OCI-LY3 (cell line): ENCODE measurements at regions not wholly inside any gene's neighbourhood (a gene's known extent, or its start where the extent isn't known, plus 50 kb on each side); places are given as distances from the start of the nearest gene placed in this dataset.

Experiments
- H2AFZ ChIP-seq: fragments of 200-600, 300-600 bp; shearing (Covaris generic); 2 replicates; pipeline ENCODE4 v1.6.0; 2014; ENCODE audit warnings: antibody characterized with exemption, low read depth, low read length
- H3K27ac ChIP-seq: fragments of 200-600, 300-600 bp; sonication (generic); 2 replicates; pipeline ENCODE4 v1.5.1; 2014; ENCODE audit warnings: mild to moderate bottlenecking, low read length, moderate library complexity, mixed read lengths
- H3K27me3 ChIP-seq: fragments of 200-600, 300-600 bp; sonication (generic); 2 replicates; pipeline ENCODE4 v1.6.1; 2014; ENCODE audit warnings: low read depth, low read length, mixed read lengths
- H3K36me3 ChIP-seq: fragments of 200-600, 300-600 bp; sonication (generic); replicated peaks from 2 replicates; pipeline ENCODE3; 2014; ENCODE audit warnings: low read depth, low read length, mixed read lengths
- H3K4me1 ChIP-seq: fragments of 300-600, 200-600 bp; sonication (generic); 2 replicates; pipeline ENCODE4 v1.6.1; 2014; ENCODE audit warnings: low read length, mixed read lengths
- H3K4me2 ChIP-seq: fragments of 200-600, 300-600 bp; sonication (generic); 2 replicates; pipeline ENCODE4 v1.6.1; 2014; ENCODE audit warnings: low read length, mixed read lengths
- H3K4me3 ChIP-seq: fragments of 300-600, 200-600 bp; sonication (generic); 2 replicates; pipeline ENCODE4 v1.5.1; 2014; ENCODE audit warnings: antibody characterized with exemption, mild to moderate bottlenecking, low read length, moderate library complexity
- H3K79me2 ChIP-seq: fragments of 300-600, 200-600 bp; shearing (Covaris generic); 2 replicates; pipeline ENCODE4 v1.6.1; 2014; ENCODE audit warnings: mild to moderate bottlenecking, low read length, mixed read lengths
- H3K9ac ChIP-seq: fragments of 300-600, 200-600 bp; shearing (Covaris generic); 2 replicates; pipeline ENCODE4 v1.6.0; 2014; ENCODE audit warnings: mild to moderate bottlenecking, low read length, moderate library complexity
- H3K9me3 ChIP-seq: fragments of 200-600, 300-600 bp; shearing (Covaris generic); 2 replicates; pipeline ENCODE4 v1.6.1; 2014; ENCODE audit warnings: low read length, mixed read lengths; ENCODE audit not compliant: insufficient read depth
- H4K20me1 ChIP-seq: fragments of 200-600, 300-600 bp; sonication (generic); 2 replicates; pipeline ENCODE4 v1.6.1; 2016; ENCODE audit warnings: low read length, mixed read lengths; ENCODE audit not compliant: insufficient read depth
- CTCF ChIP-seq: fragments of 200-600, 300-600 bp; sonication (generic); IDR thresholded peaks from 2 replicates; pipeline ENCODE4 v1.5.1; 2014; ENCODE audit warnings: antibody characterized with exemption, low read length, low read depth
- EZH2phosphoT487 ChIP-seq: fragments of 200-600 bp; shearing (Covaris generic); IDR thresholded peaks from 2 replicates; pipeline ENCODE4 v1.6.1; 2018; ENCODE audit warnings: antibody characterized with exemption, mixed run types, low read depth

- Histone ChIP-seq H3K27me3 (no peaks in the 10 kb centered on the region), H3K79me2 (no peaks in the 10 kb centered on the region), H3K27ac (no peak overlapping the region), H3K4me1 (no peaks in the 10 kb centered on the region), H3K9me3 (no peaks in the 10 kb centered on the region), H3K4me2 (no peak overlapping the region), H2AFZ (no peak overlapping the region), H3K9ac (no peak overlapping the region), H4K20me1 (no peaks in the 10 kb centered on the region), H3K36me3 (no peaks in the 10 kb centered on the region), H3K4me3 (no peak overlapping the region)
- no peak for TF ChIP-seq CTCF
- TF ChIP-seq EZH2phosphoT487, result no peak
These were observed 238.5 kb upstream of the BOD1L1 start for GRCh38 chr4:13865871-13866669.

- H3K4me2 ChIP-seq, result no peak overlapping the region
- no peaks in the 10 kb centered on the region for H3K79me2 ChIP-seq
- no peak overlapping the region for H3K9ac ChIP-seq
- H3K9me3 ChIP-seq, result no peaks in the 10 kb centered on the region
- no peaks in the 10 kb centered on the region for H3K27me3 ChIP-seq
- no peak for TF ChIP-seq CTCF
- no peak for TF ChIP-seq EZH2phosphoT487
- no peaks in the 10 kb centered on the region for H3K4me1 ChIP-seq
- H3K36me3 ChIP-seq, result no peaks in the 10 kb centered on the region
- H3K27ac ChIP-seq, result no peak overlapping the region
- no peak overlapping the region for H2AFZ ChIP-seq
- no peaks in the 10 kb centered on the region for H4K20me1 ChIP-seq
- H3K4me3 ChIP-seq, result no peak overlapping the region
These were observed 239.4 kb upstream of the BOD1L1 start for GRCh38 chr4:13866881-13867280.

- Histone ChIP-seq H3K4me2 (no peak overlapping the region), H3K27ac (no peak overlapping the region), H3K36me3 (no peaks in the 10 kb centered on the region), H3K9ac (no peak overlapping the region), H3K9me3 (no peaks in the 10 kb centered on the region), H2AFZ (no peak overlapping the region), H3K79me2 (no peaks in the 10 kb centered on the region), H3K4me1 (no peaks in the 10 kb centered on the region), H3K4me3 (no peak overlapping the region), H4K20me1 (no peaks in the 10 kb centered on the region), H3K27me3 (no peaks in the 10 kb centered on the region)
- TF ChIP-seq CTCF (no peak), EZH2phosphoT487 (no peak)
These were observed 244.6 kb upstream of the BOD1L1 start for GRCh38 chr4:13872155-13872554.

- TF ChIP-seq EZH2phosphoT487, result no peak
- no peak for TF ChIP-seq CTCF
- Histone ChIP-seq H3K27me3 (no peaks in the 10 kb centered on the region), H4K20me1 (no peaks in the 10 kb centered on the region), H2AFZ (no peak overlapping the region), H3K79me2 (no peaks in the 10 kb centered on the region), H3K4me1 (no peaks in the 10 kb centered on the region), H3K9ac (no peak overlapping the region), H3K4me3 (no peak overlapping the region), H3K9me3 (no peaks in the 10 kb centered on the region), H3K4me2 (no peak overlapping the region), H3K36me3 (no peaks in the 10 kb centered on the region), H3K27ac (no peak overlapping the region)
These were observed 245.4 kb upstream of the BOD1L1 start for GRCh38 chr4:13872955-13873354.
